Common myeloid progenitor, CD34-positive (primary cell): ENCODE measurements at regions not wholly inside any gene's neighbourhood (a gene's known extent, or its start where the extent isn't known, plus 50 kb on each side); places are given as distances from the start of the nearest gene placed in this dataset.

Experiments used
- CTCF ChIA-PET: fragments of 350-600 bp; sonication (Branson Sonifier 250); formaldehyde crosslinking; loops from one replicate; lab custom pipeline; 2021; ENCODE audit warnings: antibody characterized with exemption; lab: Charles Lee
- POLR2A ChIA-PET: fragments of 350-600 bp; sonication (Branson Sonifier 250); formaldehyde crosslinking; loops from one replicate; lab custom pipeline; 2021; ENCODE audit warnings: antibody characterized with exemption; lab: Charles Lee
- DNase-seq, 3 donors: peaks; one replicate each; pipeline versions ENCODE4 v3.0.0 to v3.0.0-alpha.2; 2013
- H3K27ac ChIP-seq, 2 experiments: 1 replicate in 1 of 2; 2 replicates in 1 of 2; pipeline ENCODE4 v1.7.0; 2013; ENCODE audit warnings: inconsistent platforms in 2 of 2, low read length in 2 of 2, mild to moderate bottlenecking in 2 of 2, low read depth in 1 of 2, moderate library complexity in 1 of 2; ENCODE audit not compliant: severe bottlenecking in 2 of 2, insufficient read depth in 1 of 2, poor library complexity in 1 of 2
- H3K27me3 ChIP-seq, 5 experiments: replicated peaks in 2 of 5; 1 replicate in 3 of 5; 2 replicates in 2 of 5; pipeline versions ENCODE4 v1.6.1 to v1.7.0; 2013; ENCODE audit warnings: low read length in 4 of 5, mild to moderate bottlenecking in 2 of 5, moderate library complexity in 2 of 5, inconsistent platforms in 1 of 5; ENCODE audit not compliant: insufficient read depth in 5 of 5, control insufficient read depth in 4 of 5
- H3K36me3 ChIP-seq, 4 experiments: 1 replicate in 2 of 4; 2 replicates in 2 of 4; pipeline versions ENCODE4 v1.6.1 to v1.7.0; 2013; ENCODE audit warnings: low read length in 3 of 4, control low read depth in 1 of 4, mild to moderate bottlenecking in 1 of 4; ENCODE audit not compliant: control insufficient read depth in 4 of 4, insufficient read depth in 4 of 4
- H3K4me1 ChIP-seq, 4 experiments: 1 replicate in 3 of 4; 2 replicates in 1 of 4; pipeline versions ENCODE4 v1.6.1 to v1.7.1; 2013; ENCODE audit warnings: low read length in 3 of 4, mild to moderate bottlenecking in 3 of 4, control low read depth in 1 of 4, inconsistent platforms in 1 of 4, moderate library complexity in 1 of 4; ENCODE audit not compliant: control insufficient read depth in 4 of 4, insufficient read depth in 4 of 4; ENCODE audit errors: control extremely low read depth in 1 of 4
- H3K4me3 ChIP-seq, 7 experiments: 1 replicate in 4 of 7; 2 replicates in 3 of 7; pipeline versions ENCODE4 v1.5.1 to v1.7.0; 2013; ENCODE audit warnings: mild to moderate bottlenecking in 7 of 7, low read length in 6 of 7, moderate library complexity in 6 of 7, inconsistent platforms in 2 of 7, low read depth in 2 of 7, control low read depth in 1 of 7; ENCODE audit not compliant: insufficient read depth in 4 of 7, control insufficient read depth in 1 of 7; ENCODE audit errors: extremely low read depth in 1 of 7
- H3K9me3 ChIP-seq, 5 experiments: 1 replicate in 4 of 5; 2 replicates in 1 of 5; pipeline versions ENCODE4 v1.6.1 to v1.7.1; 2013; ENCODE audit warnings: low read length in 4 of 5, mild to moderate bottlenecking in 2 of 5, inconsistent platforms in 1 of 5, low read depth in 1 of 5, moderate library complexity in 1 of 5; ENCODE audit not compliant: control insufficient read depth in 4 of 5, insufficient read depth in 2 of 5; ENCODE audit errors: control extremely low read depth in 1 of 5
- WGBS: methylation state at CpG from one replicate; pipeline ENCODE4 v1.1.5; 2013; ENCODE audit not compliant: insufficient coverage; 5-methylcytosine and 5-hydroxymethylcytosine counted together

DNA sequence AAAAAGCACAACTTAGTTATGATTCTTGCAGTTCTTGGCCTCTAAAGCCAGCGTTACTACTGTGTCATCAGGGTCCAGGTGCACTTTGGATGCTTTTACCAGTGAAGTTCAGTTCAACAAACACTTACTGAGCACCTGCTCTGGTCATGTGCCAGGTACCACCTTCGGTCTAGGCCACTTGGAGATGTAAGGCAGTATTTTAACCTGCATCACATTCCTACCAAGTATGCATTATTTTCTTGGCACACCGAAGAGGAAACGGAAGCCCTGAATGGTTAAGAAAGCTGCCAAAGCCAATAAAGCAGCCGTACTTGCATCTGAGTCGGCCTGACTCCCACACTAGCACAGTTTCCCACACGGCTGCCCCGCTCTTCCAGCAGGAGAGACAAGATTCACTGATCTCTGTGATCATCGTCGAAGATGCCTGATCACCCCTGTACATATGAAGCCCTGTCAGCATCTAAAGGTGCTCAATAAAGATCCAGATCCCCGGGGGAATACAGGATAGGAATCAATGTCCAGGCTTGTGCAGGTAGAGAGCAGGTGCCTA lies 427.1 kb downstream of the EIPR1 start:
- 87% methylated on average over 11 of the region's 11 CpGs for WGBS
- H3K4me3 ChIP-seq, result no peak overlapping the region
- no peaks in the 10 kb centered on the region for H3K4me1 ChIP-seq
- no peak for DNase-seq
- H3K27ac ChIP-seq, result no peak overlapping the region
- POLR2A ChIA-PET, result no interaction called here
- no peaks in the 10 kb centered on the region for H3K27me3 ChIP-seq
- CTCF ChIA-PET, result no interaction called here
- peaks cover 0 to 5% (median 2%) of the 10 kb centered on the region in 5 experiments for H3K9me3 ChIP-seq
- H3K36me3 ChIP-seq, result no peaks in the 10 kb centered on the region

DNA sequence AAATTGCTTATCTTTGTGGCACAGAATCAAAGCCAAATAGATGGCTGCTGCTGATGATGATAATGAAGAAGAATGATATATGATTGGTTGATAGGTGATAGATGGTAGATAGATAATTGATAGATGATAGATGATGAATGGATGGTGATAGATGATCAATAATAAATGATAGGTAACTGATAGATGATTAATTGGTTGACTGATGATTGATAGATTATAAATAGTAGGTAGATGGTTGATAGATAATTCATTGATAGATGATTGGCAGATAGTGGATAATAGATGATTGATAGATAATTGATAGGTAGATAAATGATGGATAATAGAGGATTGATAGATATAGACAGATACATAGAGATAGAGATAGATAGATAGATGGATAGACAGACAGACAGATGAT lies 430.2 kb downstream of the EIPR1 start:
- no peaks in the 10 kb centered on the region for H3K36me3 ChIP-seq
- H3K4me3 ChIP-seq, result no peak overlapping the region
- H3K9me3 ChIP-seq, result peaks cover 0 to 9% (median 5%) of the 10 kb centered on the region in 5 experiments
- DNase-seq, result no peak
- H3K27me3 ChIP-seq, result no peaks in the 10 kb centered on the region
- CTCF ChIA-PET, result no interaction called here
- H3K27ac ChIP-seq, result no peak overlapping the region
- POLR2A ChIA-PET, result no interaction called here
- H3K4me1 ChIP-seq, result no peaks in the 10 kb centered on the region

DNA sequence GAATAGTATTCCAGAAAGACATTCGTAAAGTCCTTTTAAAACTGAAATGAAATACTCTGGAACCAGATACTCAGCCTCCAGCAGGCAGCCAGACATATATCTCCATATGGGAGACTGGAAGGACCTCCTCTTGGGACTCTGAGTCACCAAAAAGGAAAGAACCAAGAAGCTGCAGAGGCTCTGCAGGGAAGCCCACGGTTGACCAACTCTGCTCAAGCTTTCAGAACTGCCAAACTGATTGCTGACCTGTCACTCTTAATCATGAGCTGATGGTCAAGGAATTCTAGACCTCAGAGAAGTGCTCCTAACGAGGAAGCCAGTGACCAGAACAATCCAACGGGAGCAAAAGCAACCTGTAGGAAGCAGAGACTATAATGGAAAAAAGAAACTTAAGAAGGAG lies 434.7 kb downstream of the EIPR1 start:
- Histone ChIP-seq H3K27ac (no peak overlapping the region), H3K4me1 (no peaks in the 10 kb centered on the region), H3K4me3 (no peak overlapping the region), H3K27me3 (peaks cover 0 to 5% (median 0%) of the 10 kb centered on the region in 5 experiments), H3K36me3 (no peaks in the 10 kb centered on the region), H3K9me3 (peaks cover 0 to 9% (median 5%) of the 10 kb centered on the region in 5 experiments)
- CTCF ChIA-PET, result no interaction called here
- POLR2A ChIA-PET, result no interaction called here
- WGBS, result 91% methylated on average over 2 of the region's 4 CpGs
- DNase-seq, result no peak

DNA sequence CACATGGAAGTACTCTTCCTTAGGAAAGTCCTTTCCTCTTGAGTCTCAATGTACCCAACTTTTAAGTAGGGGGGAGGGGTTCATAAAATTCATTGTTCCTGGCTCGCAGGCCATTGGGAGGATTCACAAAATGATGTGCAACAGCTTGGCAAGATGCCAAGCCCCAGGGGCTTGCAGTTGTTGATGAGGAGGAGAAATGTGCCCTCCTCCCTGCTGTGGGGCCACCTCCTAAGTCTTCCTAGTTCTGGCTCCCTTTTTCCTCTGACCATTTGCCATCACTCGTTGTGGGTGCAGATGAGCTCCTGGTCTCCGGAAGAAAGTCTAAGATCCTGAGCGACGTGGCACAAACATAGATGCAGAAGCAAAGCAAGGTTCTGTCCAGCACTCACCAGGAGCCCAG lies 435.4 kb downstream of the EIPR1 start:
- Histone ChIP-seq H3K36me3 (no peaks in the 10 kb centered on the region), H3K27me3 (peaks cover 0 to 5% (median 0%) of the 10 kb centered on the region in 5 experiments), H3K4me3 (no peak overlapping the region), H3K4me1 (no peaks in the 10 kb centered on the region), H3K27ac (no peak overlapping the region), H3K9me3 (peaks cover 0 to 12% (median 7%) of the 10 kb centered on the region in 5 experiments)
- POLR2A ChIA-PET, result no interaction called here
- CTCF ChIA-PET, result no interaction called here
- 74% methylated on average over 5 of the region's 5 CpGs for WGBS
- no peak for DNase-seq

DNA sequence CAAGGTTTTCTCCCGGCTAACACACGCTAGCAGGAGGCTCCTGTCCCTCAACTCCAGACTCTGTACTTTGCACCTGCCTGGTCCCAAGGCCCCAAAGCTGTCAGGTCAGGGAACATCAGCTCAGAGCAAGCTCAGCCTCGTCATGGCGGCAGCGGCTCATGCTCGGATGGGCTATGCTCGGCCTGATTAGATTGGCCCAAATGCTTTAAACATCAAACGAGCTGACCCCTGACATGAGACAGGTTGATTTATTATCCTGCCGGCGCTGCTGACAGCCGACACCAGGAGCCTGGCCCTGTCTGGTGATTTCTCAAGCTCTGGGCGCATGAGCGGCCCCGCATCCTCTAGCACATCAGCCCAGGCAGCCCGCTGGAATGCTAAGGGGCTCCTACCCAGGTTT lies 436.4 kb downstream of the EIPR1 start:
- Histone ChIP-seq H3K27me3 (peaks cover 0 to 5% (median 0%) of the 10 kb centered on the region in 5 experiments), H3K4me1 (no peaks in the 10 kb centered on the region), H3K9me3 (peaks cover 3 to 15% (median 13%) of the 10 kb centered on the region in 5 experiments), H3K27ac (no peak overlapping the region), H3K4me3 (no peak overlapping the region), H3K36me3 (no peaks in the 10 kb centered on the region)
- 68% methylated on average over 15 of the region's 15 CpGs for WGBS
- no peak for DNase-seq
- ChIA-PET CTCF (no interaction called here), POLR2A (no interaction called here)

DNA sequence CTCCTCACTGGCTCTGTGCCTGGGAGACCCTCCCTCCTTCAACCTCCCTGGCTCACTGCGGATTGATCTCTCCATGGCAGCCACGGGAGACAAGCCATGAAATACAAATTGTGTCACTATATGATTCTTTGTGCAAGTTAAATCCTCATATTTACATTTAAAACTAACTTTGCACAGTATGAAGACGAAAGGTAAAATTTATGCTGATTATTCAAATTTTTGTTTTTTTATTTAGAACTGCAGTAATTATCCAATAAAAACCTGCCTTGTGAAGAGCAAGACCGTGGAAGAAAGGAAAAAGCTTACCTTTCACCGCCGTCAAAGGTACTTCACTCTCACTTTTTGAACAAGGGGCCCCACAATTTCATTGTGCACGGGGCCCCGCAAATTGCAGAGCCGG lies 436.9 kb downstream of the EIPR1 start:
- H3K36me3 ChIP-seq, result no peaks in the 10 kb centered on the region
- CTCF ChIA-PET, result no interaction called here
- 98% methylated on average over 6 of the region's 9 CpGs for WGBS
- POLR2A ChIA-PET, result no interaction called here
- no peak overlapping the region for H3K4me3 ChIP-seq
- H3K27ac ChIP-seq, result no peak overlapping the region
- H3K4me1 ChIP-seq, result no peaks in the 10 kb centered on the region
- H3K27me3 ChIP-seq, result peaks cover 0 to 5% (median 0%) of the 10 kb centered on the region in 5 experiments
- H3K9me3 ChIP-seq, result peaks cover 3 to 20% (median 14%) of the 10 kb centered on the region in 5 experiments
- no peak for DNase-seq

DNA sequence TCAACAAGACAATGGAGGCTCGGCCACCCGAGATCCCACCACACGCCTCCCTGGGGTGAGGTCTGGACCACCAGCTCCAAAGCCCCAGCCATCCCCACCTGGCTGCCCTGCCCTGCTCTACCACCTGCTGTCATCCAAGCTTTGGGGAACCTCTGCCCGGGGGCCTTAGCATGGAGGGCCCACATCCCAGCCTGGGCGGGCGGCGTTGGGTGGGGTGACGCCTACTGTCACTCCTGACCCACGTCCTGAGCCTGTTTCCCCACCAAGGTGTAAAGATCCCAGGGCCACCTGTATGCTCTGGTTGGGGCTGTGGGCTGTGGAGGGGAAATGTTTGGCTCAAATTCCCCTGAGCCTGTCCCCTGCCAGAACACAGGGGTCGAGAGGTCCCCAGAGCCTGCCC lies 437.6 kb downstream of the EIPR1 start:
- DNase-seq, result no peak
- CTCF ChIA-PET, result no interaction called here
- Histone ChIP-seq H3K4me3 (no peak overlapping the region), H3K4me1 (no peaks in the 10 kb centered on the region), H3K36me3 (no peaks in the 10 kb centered on the region), H3K27ac (no peak overlapping the region), H3K9me3 (peaks cover 0 to 24% (median 12%) of the 10 kb centered on the region in 5 experiments), H3K27me3 (peaks cover 0 to 5% (median 0%) of the 10 kb centered on the region in 5 experiments)
- POLR2A ChIA-PET, result no interaction called here
- WGBS, result 96% methylated on average over 10 of the region's 10 CpGs
